Keratinocyte (primary cell): ENCODE measurements at regions not wholly inside any gene's neighbourhood (a gene's known extent, or its start where the extent isn't known, plus 50 kb on each side); places are given as distances from the start of the nearest gene placed in this dataset.

Source experiments
- DNase-seq: peaks from one replicate; pipeline ENCODE4 v3.0.0-alpha.2; 2011; ENCODE audit warnings: low read depth, missing footprints, low spot score
- FAIRE-seq: peaks from 2 replicates; lab custom pipeline; 2011; peaks lifted over from hg19 to GRCh38; lab: Jason Lieb, UNC
- H2AFZ ChIP-seq: 2 replicates; pipeline ENCODE4 v1.6.0; 2012; ENCODE audit warnings: low read length, control low read depth, inconsistent platforms; ENCODE audit not compliant: control insufficient read depth
- H3K27ac ChIP-seq: 2 replicates; pipeline ENCODE4 v1.5.1; 2011; ENCODE audit warnings: low read length; ENCODE audit not compliant: control insufficient read depth, insufficient read depth
- H3K27me3 ChIP-seq: 3 replicates; pipeline ENCODE4 v1.6.0; 2011; ENCODE audit warnings: low read length; ENCODE audit not compliant: control insufficient read depth, insufficient read depth; ENCODE audit errors: extremely low read depth
- H3K36me3 ChIP-seq, 2 experiments: 2 replicates in 1 of 2; 3 replicates in 1 of 2; pipeline ENCODE4 v1.5.1; 2011; ENCODE audit warnings: low read length in 2 of 2, mild to moderate bottlenecking in 1 of 2; ENCODE audit not compliant: control insufficient read depth in 2 of 2, insufficient read depth in 2 of 2; ENCODE audit errors: extremely low read depth in 1 of 2
- H3K4me1 ChIP-seq: 3 replicates; pipeline ENCODE4 v1.5.1; 2011; ENCODE audit warnings: low read length; ENCODE audit not compliant: control insufficient read depth, insufficient read depth; ENCODE audit errors: extremely low read depth
- H3K4me2 ChIP-seq: 3 replicates; pipeline ENCODE4 v1.6.0; 2011; ENCODE audit warnings: low read depth, low read length; ENCODE audit not compliant: control insufficient read depth, insufficient read depth; ENCODE audit errors: extremely low read depth
- H3K4me3 ChIP-seq, 3 experiments: fragments of 200-600 bp in 1 of 3; sonication (generic) in 1 of 3; 2 replicates in 2 of 3; 3 replicates in 1 of 3; pipeline ENCODE4 v1.5.1; 2011 to 2016; ENCODE audit warnings: low read length in 3 of 3, mild to moderate bottlenecking in 3 of 3, control low read depth in 2 of 3, inconsistent platforms in 1 of 3, low read depth in 1 of 3, mixed read lengths in 1 of 3, mixed run types in 1 of 3, moderate library complexity in 1 of 3; ENCODE audit not compliant: control insufficient read depth in 2 of 3, insufficient read depth in 2 of 3; ENCODE audit errors: extremely low read depth in 1 of 3
- H3K79me2 ChIP-seq: 2 replicates; pipeline ENCODE4 v1.6.0; 2012; ENCODE audit warnings: low read length; ENCODE audit not compliant: control insufficient read depth, insufficient read depth
- H3K9ac ChIP-seq: 3 replicates; pipeline ENCODE4 v1.6.0; 2011; ENCODE audit warnings: low read length; ENCODE audit not compliant: control insufficient read depth, insufficient read depth; ENCODE audit errors: extremely low read depth
- H3K9me1 ChIP-seq: 3 replicates; pipeline ENCODE4 v1.6.0; 2011; ENCODE audit warnings: low read length; ENCODE audit not compliant: control insufficient read depth, insufficient read depth; ENCODE audit errors: extremely low read depth
- H3K9me3 ChIP-seq: 2 replicates; pipeline ENCODE4 v1.5.1; 2012; ENCODE audit warnings: low read depth, low read length; ENCODE audit not compliant: control insufficient read depth
- H4K20me1 ChIP-seq: 3 replicates; pipeline ENCODE4 v1.6.0; 2011; ENCODE audit warnings: low read length; ENCODE audit not compliant: control insufficient read depth, insufficient read depth; ENCODE audit errors: extremely low read depth
- CTCF ChIP-seq, 3 experiments: IDR thresholded peaks in 1 of 3; conservative IDR thresholded peaks in 1 of 3; optimal IDR thresholded peaks in 1 of 3; 2 replicates in 2 of 3; 3 replicates in 1 of 3; pipeline versions ENCODE3 to v1.5.1; 2011; ENCODE audit warnings: low read length in 3 of 3, mild to moderate bottlenecking in 3 of 3, moderate library complexity in 2 of 3, control low read depth in 1 of 3, inconsistent platforms in 1 of 3; ENCODE audit not compliant: insufficient read depth in 2 of 3; ENCODE audit errors: extremely low read depth in 1 of 3
- EZH2 ChIP-seq: IDR thresholded peaks from one replicate; pipeline ENCODE4 v1.6.1; 2012; ENCODE audit warnings: inconsistent platforms, mild to moderate bottlenecking, low read length, moderate library complexity
- dilution Hi-C: fragments of 300-500 bp; cut with MboI; formaldehyde crosslinking; loops from one replicate; pipeline ENCODE4 v1.7.0; 2020; ENCODE audit warnings: low sequenced_read_pairs; ENCODE audit not compliant: extremely low pct_ligation_motif_present

GRCh38 chr11:82191695-82192094, 542.0 kb downstream of the FAM181B start:
- no peak overlapping the region for H3K27ac ChIP-seq
- no peaks in the 10 kb centered on the region for H3K79me2 ChIP-seq
- H3K4me3 ChIP-seq = no peak overlapping the region
- H3K9me1 ChIP-seq = no peaks in the 10 kb centered on the region
- FAIRE-seq (no peak), DNase-seq (no peak)
- H3K9ac ChIP-seq = no peak overlapping the region
- H3K27me3 ChIP-seq = no peaks in the 10 kb centered on the region
- no peaks in the 10 kb centered on the region for H4K20me1 ChIP-seq
- H2AFZ ChIP-seq = no peak overlapping the region
- no peaks in the 10 kb centered on the region for H3K4me1 ChIP-seq
- H3K36me3 ChIP-seq = no peaks in the 10 kb centered on the region
- H3K9me3 ChIP-seq = no peaks in the 10 kb centered on the region
- TF ChIP-seq CTCF (optimal IDR thresholded peaks at IDR 0.05 in 1 of 3, IDR thresholded peaks at IDR 0.05 in 1 of 3, conservative IDR thresholded peaks at IDR 0.05 in 1 of 3; ENCODE audit: extremely low read depth in 1 of 3, insufficient read depth in 2 of 3, low read length in 3 of 3) = no peak
- TF ChIP-seq EZH2 = no peak
- H3K4me2 ChIP-seq = no peak overlapping the region
- dilution Hi-C loops = no loop called here

- H3K9me3 ChIP-seq = no peaks in the 10 kb centered on the region
- H3K9ac ChIP-seq = no peak overlapping the region
- no peaks in the 10 kb centered on the region for H3K79me2 ChIP-seq
- H3K36me3 ChIP-seq = no peaks in the 10 kb centered on the region
- no peaks in the 10 kb centered on the region for H3K9me1 ChIP-seq
- dilution Hi-C loops = no loop called here
- FAIRE-seq (no peak), DNase-seq (no peak)
- no peaks in the 10 kb centered on the region for H3K4me1 ChIP-seq
- no peak overlapping the region for H3K4me2 ChIP-seq
- H2AFZ ChIP-seq = no peak overlapping the region
- no peaks in the 10 kb centered on the region for H4K20me1 ChIP-seq
- H3K4me3 ChIP-seq = no peak overlapping the region
- H3K27ac ChIP-seq = no peak overlapping the region
- H3K27me3 ChIP-seq = no peaks in the 10 kb centered on the region
- TF ChIP-seq EZH2 (no peak), CTCF (optimal IDR thresholded peaks at IDR 0.05 in 1 of 3, IDR thresholded peaks at IDR 0.05 in 1 of 3, conservative IDR thresholded peaks at IDR 0.05 in 1 of 3; ENCODE audit: extremely low read depth in 1 of 3, insufficient read depth in 2 of 3, low read length in 3 of 3) (no peak)
Observed at GRCh38 chr11:82185925-82186324, 547.7 kb downstream of the FAM181B start.
